HepG2 (cell line): ENCODE measurements at regions not wholly inside any gene's neighbourhood (a gene's known extent, or its start where the extent isn't known, plus 50 kb on each side); places are given as distances from the start of the nearest gene placed in this dataset.

Experiments
- ATAC-seq: fragments of 200-7000 bp; cut with Tn5 transposase; 3 replicates; pipeline ENCODE4 v1.9.1; 2020; ENCODE audit warnings: mild to moderate bottlenecking, moderate library complexity
- BruUV-seq: library from RNA; stranded (reverse); fragments of 400-500 nt; replicated peaks from 2 replicates; lab custom pipeline; 2021; lab: Mats Ljungman, UMichigan
- CTCF ChIA-PET: fragments of 300-600 bp; formaldehyde crosslinking; extraction: SDS; loops from one replicate; lab custom pipeline; 2021; ENCODE audit warnings: low total read pairs, inconsistent platforms, low intra/inter-chr PET ratio; lab: Yijun Ruan, JAX
- POLR2A ChIA-PET: fragments of 350-600 bp; sonication (Branson Sonifier 250); formaldehyde crosslinking; loops from one replicate; lab custom pipeline; 2020; ENCODE audit warnings: antibody characterized with exemption, inconsistent platforms; lab: Yijun Ruan, JAX
- DNase-seq: peaks from one replicate; pipeline ENCODE4 v3.0.0-alpha.2; 2015; ENCODE audit warnings: low spot score
- FAIRE-seq: peaks from 3 replicates; lab custom pipeline; 2011; peaks lifted over from hg19 to GRCh38; lab: Jason Lieb, UNC
- H2AFZ ChIP-seq: one replicate; pipeline ENCODE4 v1.6.1; 2011; ENCODE audit warnings: low read length, inconsistent platforms
- H3K27ac ChIP-seq: fragments of 300-600 bp; 3 replicates; pipeline ENCODE4 v1.8.0; 2011; ENCODE audit warnings: mixed run types, mild to moderate bottlenecking, mixed read lengths, low read length, inconsistent platforms; ENCODE audit not compliant: insufficient read depth; ENCODE audit errors: extremely low read length
- H3K27me3 ChIP-seq, 2 experiments: fragments of 200-600 bp in 1 of 2; 2 replicates in 1 of 2; 3 replicates in 1 of 2; pipeline versions ENCODE4 v1.6.0 to v1.8.0; 2011; ENCODE audit warnings: low read length in 2 of 2, mild to moderate bottlenecking in 2 of 2, moderate library complexity in 2 of 2, inconsistent platforms in 1 of 2; ENCODE audit not compliant: insufficient read depth in 2 of 2, control insufficient read depth in 1 of 2
- H3K36me3 ChIP-seq, 2 experiments: fragments of 200-600 bp in 1 of 2; replicated peaks in 1 of 2; 2 replicates in 1 of 2; 3 replicates in 1 of 2; pipeline versions ENCODE4 v1.5.1 to v1.8.0; 2011; ENCODE audit warnings: low read length in 2 of 2, inconsistent platforms in 1 of 2; ENCODE audit not compliant: insufficient read depth in 2 of 2, control insufficient read depth in 1 of 2
- H3K4me1 ChIP-seq: 2 replicates; pipeline ENCODE4 v1.5.1; 2012; ENCODE audit warnings: low read length, inconsistent platforms; ENCODE audit not compliant: insufficient read depth
- H3K4me2 ChIP-seq: 2 replicates; pipeline ENCODE4 v1.6.0; 2011; ENCODE audit warnings: low read depth, low read length, inconsistent platforms
- H3K4me3 ChIP-seq, 3 experiments: fragments of 200-600 bp in 1 of 3; sonication (generic), shearing (Covaris generic) in 1 of 3; replicated peaks in 1 of 3; 2 replicates each; pipeline ENCODE4 v1.5.1; 2011 to 2016; ENCODE audit warnings: low read length in 3 of 3, inconsistent platforms in 2 of 3, low read depth in 2 of 3, mild to moderate bottlenecking in 2 of 3, control low read depth in 1 of 3, mixed read lengths in 1 of 3; ENCODE audit not compliant: insufficient read depth in 1 of 3
- H3K79me2 ChIP-seq: one replicate; pipeline ENCODE4 v1.6.1; 2011; ENCODE audit warnings: low read length, inconsistent platforms; ENCODE audit not compliant: insufficient read depth
- H3K9ac ChIP-seq: 2 replicates; pipeline ENCODE4 v1.6.0; 2011; ENCODE audit warnings: mild to moderate bottlenecking, low read depth, low read length, inconsistent platforms; ENCODE audit not compliant: insufficient read depth
- H3K9me3 ChIP-seq: 2 replicates; pipeline ENCODE4 v1.5.1; 2012; ENCODE audit warnings: mild to moderate bottlenecking, low read length
- H4K20me1 ChIP-seq: 2 replicates; pipeline ENCODE4 v1.6.0; 2011; ENCODE audit warnings: inconsistent platforms, mild to moderate bottlenecking, low read length, moderate library complexity; ENCODE audit not compliant: insufficient read depth
- CENPT ChIP-seq: sonication (generic); formaldehyde crosslinking; IDR thresholded peaks from 2 replicates; pipeline ENCODE4 v1.8.0; 2022; ENCODE audit warnings: low read depth, mild to moderate bottlenecking, moderate library complexity, missing genetic modification reagents
- NFIC ChIP-seq: IDR thresholded peaks from 2 replicates; pipeline ENCODE4 v1.6.1; 2012; ENCODE audit warnings: mild to moderate bottlenecking, low read length, inconsistent platforms
- SETDB1 ChIP-seq: sonication (generic); formaldehyde crosslinking; IDR thresholded peaks from 2 replicates; pipeline ENCODE4 v1.5.1; 2020; ENCODE audit warnings: missing genetic modification reagents, mild to moderate bottlenecking, borderline replicate concordance
- TCF7 ChIP-seq: sonication (generic); IDR thresholded peaks from 2 replicates; pipeline ENCODE4 v1.6.1; 2016; ENCODE audit warnings: antibody characterized with exemption, low read depth
- ZNF792 ChIP-seq: IDR thresholded peaks from 2 replicates; pipeline ENCODE4 v1.6.1; 2016
- ZSCAN29 ChIP-seq: sonication (generic); formaldehyde crosslinking; conservative IDR thresholded peaks from 2 replicates; pipeline ENCODE4 v1.4.0; 2020; ENCODE audit warnings: mild to moderate bottlenecking, missing genetic modification reagents
- WGBS: methylation state at CpG from one replicate; pipeline ENCODE4 v1.1.6; 2017; ENCODE audit warnings: low lambda C conversion rate; 5-methylcytosine and 5-hydroxymethylcytosine counted together
- in situ Hi-C: cut with HindIII; loops from 2 replicates; pipeline ENCODE4 v1.10.0; 2017; ENCODE audit warnings: low pct_unique_long_range_greater_than_20kb; ENCODE audit not compliant: extremely low pct_ligation_motif_present
- intact Hi-C: fragments of 100-400 bp; cut with micrococcal nuclease; formaldehyde crosslinking; loops from one replicate; pipeline ENCODE4 v1.10.0; 2022; ENCODE audit not compliant: unreplicated experiment
- TF ChIP-seq, protein P1 (sequence below): sonication (generic); formaldehyde crosslinking; IDR thresholded peaks from 2 replicates; pipeline ENCODE4 v1.5.0; 2020; ENCODE audit warnings: missing genetic modification reagents
- TF ChIP-seq, protein P2 (sequence below): sonication (generic); formaldehyde crosslinking; IDR thresholded peaks from 2 replicates; pipeline ENCODE4 v1.4.0; 2020; ENCODE audit warnings: missing genetic modification reagents, borderline replicate concordance
- TF ChIP-seq, protein P3 (sequence below): IDR thresholded peaks from 2 replicates; pipeline ENCODE4 v1.6.1; 2016; ENCODE audit warnings: low read depth, control low read depth

DNA sequence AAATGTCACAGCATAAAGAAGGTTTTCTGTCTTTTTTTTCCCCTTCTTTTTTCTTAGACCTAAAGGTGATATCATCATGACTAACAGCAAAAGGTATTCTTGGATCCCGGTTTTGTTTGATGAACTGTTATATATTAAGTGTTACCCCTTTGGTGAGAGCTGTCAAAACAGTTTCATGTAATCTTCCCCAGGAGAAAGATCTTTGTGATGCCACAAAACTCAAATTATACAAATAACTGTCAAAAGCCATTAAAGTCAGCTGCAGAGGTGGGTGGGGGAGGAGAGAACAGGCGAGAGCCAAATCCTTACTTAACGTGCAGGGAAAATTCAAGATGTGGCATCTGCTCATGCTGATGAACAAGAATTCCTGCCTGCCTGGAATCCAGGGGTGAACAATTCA lies 258.2 kb downstream of the BMP7 start:
- CTCF ChIA-PET: no interaction called here
- FAIRE-seq (no peak), DNase-seq (no peak), ATAC-seq (no peak)
- Histone ChIP-seq H4K20me1 (no peaks in the 10 kb centered on the region; the same call in 1 of the 2 replicates), H2AFZ (no peak overlapping the region), H3K27ac (no peak overlapping the region), H3K9me3 (no peaks in the 10 kb centered on the region), H3K36me3 (no peaks in the 10 kb centered on the region), H3K4me2 (no peak overlapping the region), H3K4me3 (no peak overlapping the region), H3K79me2 (no peaks in the 10 kb centered on the region), H3K4me1 (no peaks in the 10 kb centered on the region), H3K27me3 (no peaks in the 10 kb centered on the region; a peak in 2 of 5 replicates), H3K9ac (no peak overlapping the region)
- POLR2A ChIA-PET: no interaction called here
- intact Hi-C loops: no loop called here
- BruUV-seq: no TSS peak
- WGBS: 4% methylated on average over 3 of the region's 3 CpGs
- TF ChIP-seq, protein P1, sequence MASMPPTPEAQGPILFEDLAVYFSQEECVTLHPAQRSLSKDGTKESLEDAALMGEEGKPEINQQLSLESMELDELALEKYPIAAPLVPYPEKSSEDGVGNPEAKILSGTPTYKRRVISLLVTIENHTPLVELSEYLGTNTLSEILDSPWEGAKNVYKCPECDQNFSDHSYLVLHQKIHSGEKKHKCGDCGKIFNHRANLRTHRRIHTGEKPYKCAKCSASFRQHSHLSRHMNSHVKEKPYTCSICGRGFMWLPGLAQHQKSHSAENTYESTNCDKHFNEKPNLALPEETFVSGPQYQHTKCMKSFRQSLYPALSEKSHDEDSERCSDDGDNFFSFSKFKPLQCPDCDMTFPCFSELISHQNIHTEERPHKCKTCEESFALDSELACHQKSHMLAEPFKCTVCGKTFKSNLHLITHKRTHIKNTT (CRISPR knock-in tag): no peak
- TF ChIP-seq ZNF792 (CRISPR knock-in tag) (no peak), TCF7 (no peak), NFIC (no peak), SETDB1 (CRISPR knock-in tag) (no peak)
- in situ Hi-C loops: no loop called here

DNA sequence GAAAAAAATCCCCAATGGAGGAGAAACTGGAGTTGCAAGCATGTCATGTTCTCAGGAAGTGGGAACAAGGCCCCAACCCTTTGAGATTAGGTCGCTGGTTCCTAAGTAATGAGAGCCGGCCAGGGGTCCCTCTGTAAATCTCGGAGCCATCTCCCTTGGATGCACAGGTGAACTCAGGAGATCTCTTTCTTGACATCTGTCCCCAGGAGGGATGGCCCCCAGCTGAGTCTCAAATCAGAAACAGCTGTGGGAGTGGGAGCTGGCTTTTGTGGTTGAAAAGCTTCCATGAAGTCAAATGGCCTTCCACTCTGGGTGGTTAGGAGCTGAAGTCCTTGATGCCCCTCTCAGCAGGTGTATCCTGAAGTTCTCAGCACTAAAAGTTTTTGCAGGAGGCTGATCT lies 257.1 kb downstream of the BMP7 start:
- Histone ChIP-seq H3K27me3 (no peaks in the 10 kb centered on the region; a peak in 2 of 5 replicates), H3K4me1 (peaks cover 4% of the 10 kb centered on the region; the same call in 1 of the 2 replicates), H4K20me1 (no peaks in the 10 kb centered on the region; the same call in 1 of the 2 replicates), H3K9ac (no peak overlapping the region), H3K4me2 (no peak overlapping the region), H3K27ac (no peak overlapping the region), H3K4me3 (no peak overlapping the region), H2AFZ (no peak overlapping the region), H3K36me3 (no peaks in the 10 kb centered on the region), H3K79me2 (no peaks in the 10 kb centered on the region), H3K9me3 (no peaks in the 10 kb centered on the region)
- CTCF ChIA-PET: no interaction called here
- POLR2A ChIA-PET: no interaction called here
- intact Hi-C loops (no loop called here), in situ Hi-C loops (no loop called here)
- DNase-seq: no peak
- WGBS: 12% methylated on average over 3 of the region's 3 CpGs
- FAIRE-seq: no peak
- BruUV-seq: no TSS peak
- ATAC-seq: no peak
- no peak for TF ChIP-seq CENPT (CRISPR knock-in tag)
- TF ChIP-seq, protein P2, sequence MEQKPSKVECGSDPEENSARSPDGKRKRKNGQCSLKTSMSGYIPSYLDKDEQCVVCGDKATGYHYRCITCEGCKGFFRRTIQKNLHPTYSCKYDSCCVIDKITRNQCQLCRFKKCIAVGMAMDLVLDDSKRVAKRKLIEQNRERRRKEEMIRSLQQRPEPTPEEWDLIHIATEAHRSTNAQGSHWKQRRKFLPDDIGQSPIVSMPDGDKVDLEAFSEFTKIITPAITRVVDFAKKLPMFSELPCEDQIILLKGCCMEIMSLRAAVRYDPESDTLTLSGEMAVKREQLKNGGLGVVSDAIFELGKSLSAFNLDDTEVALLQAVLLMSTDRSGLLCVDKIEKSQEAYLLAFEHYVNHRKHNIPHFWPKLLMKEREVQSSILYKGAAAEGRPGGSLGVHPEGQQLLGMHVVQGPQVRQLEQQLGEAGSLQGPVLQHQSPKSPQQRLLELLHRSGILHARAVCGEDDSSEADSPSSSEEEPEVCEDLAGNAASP (CRISPR knock-in tag): no peak
- TF ChIP-seq ZSCAN29 (CRISPR knock-in tag): no peak
- TF ChIP-seq TCF7: no peak
- TF ChIP-seq, protein P3, sequence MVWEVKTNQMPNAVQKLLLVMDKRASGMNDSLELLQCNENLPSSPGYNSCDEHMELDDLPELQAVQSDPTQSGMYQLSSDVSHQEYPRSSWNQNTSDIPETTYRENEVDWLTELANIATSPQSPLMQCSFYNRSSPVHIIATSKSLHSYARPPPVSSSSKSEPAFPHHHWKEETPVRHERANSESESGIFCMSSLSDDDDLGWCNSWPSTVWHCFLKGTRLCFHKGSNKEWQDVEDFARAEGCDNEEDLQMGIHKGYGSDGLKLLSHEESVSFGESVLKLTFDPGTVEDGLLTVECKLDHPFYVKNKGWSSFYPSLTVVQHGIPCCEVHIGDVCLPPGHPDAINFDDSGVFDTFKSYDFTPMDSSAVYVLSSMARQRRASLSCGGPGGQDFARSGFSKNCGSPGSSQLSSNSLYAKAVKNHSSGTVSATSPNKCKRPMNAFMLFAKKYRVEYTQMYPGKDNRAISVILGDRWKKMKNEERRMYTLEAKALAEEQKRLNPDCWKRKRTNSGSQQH (CRISPR knock-in tag): no peak
